DND-41 (cell line): ENCODE measurements at regions not wholly inside any gene's neighbourhood (a gene's known extent, or its start where the extent isn't known, plus 50 kb on each side); places are given as distances from the start of the nearest gene placed in this dataset.

ENCODE experiments used
- ATAC-seq: fragments of 200-7000 bp; cut with Tn5 transposase; 3 replicates; pipeline ENCODE4 v1.9.1; 2021; ENCODE audit warnings: low read depth; ENCODE audit not compliant: insufficient read depth
- DNase-seq: peaks from one replicate; pipeline ENCODE4 v3.0.0-alpha.2; 2020
- H2AFZ ChIP-seq: 2 replicates; pipeline ENCODE4 v1.6.0; 2012; ENCODE audit warnings: low read depth, low read length
- H3K27ac ChIP-seq: 2 replicates; pipeline ENCODE4 v1.5.1; 2012; ENCODE audit warnings: low read length, inconsistent platforms
- H3K27me3 ChIP-seq: fragments of 200-600 bp; sonication (generic); 2 replicates; pipeline ENCODE4 v1.6.0; 2012; ENCODE audit warnings: low read length, mild to moderate bottlenecking, inconsistent platforms; ENCODE audit not compliant: insufficient read depth, poor library complexity
- H3K36me3 ChIP-seq: 2 replicates; pipeline ENCODE4 v1.5.1; 2012; ENCODE audit warnings: low read length, inconsistent platforms; ENCODE audit not compliant: insufficient read depth
- H3K4me1 ChIP-seq: 2 replicates; pipeline ENCODE4 v1.5.1; 2012; ENCODE audit warnings: mild to moderate bottlenecking, low read length; ENCODE audit not compliant: insufficient read depth
- H3K4me2 ChIP-seq: 2 replicates; pipeline ENCODE4 v1.6.0; 2012; ENCODE audit warnings: mild to moderate bottlenecking, moderate library complexity, low read length, inconsistent platforms; ENCODE audit not compliant: insufficient read depth
- H3K4me3 ChIP-seq, 2 experiments: fragments of 200-600 bp in 1 of 2; shearing (Covaris generic) in 1 of 2; 2 replicates each; pipeline ENCODE4 v1.5.1; 2012 to 2016; ENCODE audit warnings: inconsistent platforms in 2 of 2, low read length in 2 of 2, mild to moderate bottlenecking in 2 of 2, low read depth in 1 of 2, moderate library complexity in 1 of 2
- H3K79me2 ChIP-seq: 2 replicates; pipeline ENCODE4 v1.6.0; 2012; ENCODE audit warnings: low read length, inconsistent platforms; ENCODE audit not compliant: insufficient read depth
- H3K9ac ChIP-seq: 2 replicates; pipeline ENCODE4 v1.6.0; 2012; ENCODE audit warnings: low read depth, mild to moderate bottlenecking, inconsistent platforms, low read length, moderate library complexity
- H3K9me3 ChIP-seq: 2 replicates; pipeline ENCODE4 v1.5.1; 2012; ENCODE audit warnings: low read length, moderate library complexity, mild to moderate bottlenecking, inconsistent platforms; ENCODE audit not compliant: insufficient read depth, severe bottlenecking
- H4K20me1 ChIP-seq: 2 replicates; pipeline ENCODE4 v1.6.0; 2012; ENCODE audit warnings: low read length; ENCODE audit not compliant: insufficient read depth
- CTCF ChIP-seq: IDR thresholded peaks from 2 replicates; pipeline ENCODE4 v1.5.1; 2012; ENCODE audit warnings: borderline replicate concordance, low read length, moderate library complexity, mild to moderate bottlenecking; ENCODE audit not compliant: poor library complexity, severe bottlenecking; ENCODE audit errors: extremely low read depth
- EZH2 ChIP-seq: IDR thresholded peaks from 3 replicates; pipeline ENCODE4 v1.6.1; 2012; ENCODE audit warnings: borderline replicate concordance, low read depth, mild to moderate bottlenecking, moderate library complexity, low read length, inconsistent platforms; ENCODE audit not compliant: severe bottlenecking

- Histone ChIP-seq H3K4me3 (no peak overlapping the region), H3K9ac (no peak overlapping the region), H3K79me2 (no peaks in the 10 kb centered on the region), H2AFZ (no peak overlapping the region), H3K4me1 (no peaks in the 10 kb centered on the region), H4K20me1 (no peaks in the 10 kb centered on the region), H3K4me2 (no peak overlapping the region), H3K27ac (no peak overlapping the region), H3K9me3 (no peaks in the 10 kb centered on the region), H3K27me3 (no peaks in the 10 kb centered on the region), H3K36me3 (no peaks in the 10 kb centered on the region)
- ATAC-seq (no peak), DNase-seq (no peak)
- TF ChIP-seq CTCF (no peak), EZH2 (no peak)
Observed at GRCh38 chr21:35644523-35644922, 415.8 kb downstream of the SETD4 start.

GRCh38 chr21:35643176-35643575, 417.1 kb downstream of the SETD4 start:
- H3K4me2 ChIP-seq, result no peak overlapping the region
- H3K79me2 ChIP-seq, result no peaks in the 10 kb centered on the region
- no peak overlapping the region for H2AFZ ChIP-seq
- DNase-seq (no peak), ATAC-seq (no peak)
- no peaks in the 10 kb centered on the region for H4K20me1 ChIP-seq
- H3K27me3 ChIP-seq, result no peaks in the 10 kb centered on the region
- H3K36me3 ChIP-seq, result no peaks in the 10 kb centered on the region
- H3K4me1 ChIP-seq, result no peaks in the 10 kb centered on the region
- no peak for TF ChIP-seq CTCF
- TF ChIP-seq EZH2, result no peak
- no peaks in the 10 kb centered on the region for H3K9me3 ChIP-seq
- no peak overlapping the region for H3K27ac ChIP-seq
- no peak overlapping the region for H3K9ac ChIP-seq
- H3K4me3 ChIP-seq, result no peak overlapping the region

GRCh38 chr21:35641271-35642016, 418.9 kb downstream of the SETD4 start:
- Histone ChIP-seq H3K9me3 (no peaks in the 10 kb centered on the region), H3K4me3 (no peak overlapping the region), H4K20me1 (no peaks in the 10 kb centered on the region), H3K27ac (no peak overlapping the region), H3K79me2 (no peaks in the 10 kb centered on the region), H3K4me2 (no peak overlapping the region), H2AFZ (no peak overlapping the region), H3K36me3 (no peaks in the 10 kb centered on the region), H3K9ac (no peak overlapping the region), H3K27me3 (no peaks in the 10 kb centered on the region), H3K4me1 (no peaks in the 10 kb centered on the region)
- no peak for ATAC-seq
- TF ChIP-seq CTCF (no peak), EZH2 (no peak)
- no peak for DNase-seq

GRCh38 chr21:35637431-35637830, 422.9 kb downstream of the SETD4 start:
- ATAC-seq, result no peak
- H2AFZ ChIP-seq, result no peak overlapping the region
- no peak overlapping the region for H3K4me3 ChIP-seq
- H3K79me2 ChIP-seq, result no peaks in the 10 kb centered on the region
- no peak overlapping the region for H3K27ac ChIP-seq
- H3K9ac ChIP-seq, result no peak overlapping the region
- H3K4me1 ChIP-seq, result no peaks in the 10 kb centered on the region
- H4K20me1 ChIP-seq, result no peaks in the 10 kb centered on the region
- H3K9me3 ChIP-seq, result no peaks in the 10 kb centered on the region
- H3K27me3 ChIP-seq, result no peaks in the 10 kb centered on the region
- no peaks in the 10 kb centered on the region for H3K36me3 ChIP-seq
- TF ChIP-seq EZH2 (no peak), CTCF (no peak)
- DNase-seq, result no peak
- no peak overlapping the region for H3K4me2 ChIP-seq
